Forelimb muscle (tissue), 1 donor: ENCODE measurements at regions not wholly inside any gene's neighbourhood (a gene's known extent, or its start where the extent isn't known, plus 50 kb on each side); places are given as distances from the start of the nearest gene placed in this dataset.
A peak's percentile ranks its signal among the peaks of the same experiment; 100 is the strongest.

Experiments used
- DNase-seq: peaks from one replicate; pipeline ENCODE4 v3.0.0-alpha.2; 2013; ENCODE audit warnings: low read depth

- DNase-seq: no peak
Observed at GRCh38 chr15:101590785-101591184, 61.4 kb downstream of the TM2D3 start.

- DNase-seq: no peak
Observed at GRCh38 chr15:101583284-101583683, 68.9 kb downstream of the TM2D3 start.

GRCh38 chr15:101580431-101580830 is 71.8 kb downstream of the TM2D3 start:
- peak; percentile 28 for DNase-seq

- DNase-seq: no peak
Observed at GRCh38 chr15:101579631-101580163, 72.5 kb downstream of the TM2D3 start.

DNA sequence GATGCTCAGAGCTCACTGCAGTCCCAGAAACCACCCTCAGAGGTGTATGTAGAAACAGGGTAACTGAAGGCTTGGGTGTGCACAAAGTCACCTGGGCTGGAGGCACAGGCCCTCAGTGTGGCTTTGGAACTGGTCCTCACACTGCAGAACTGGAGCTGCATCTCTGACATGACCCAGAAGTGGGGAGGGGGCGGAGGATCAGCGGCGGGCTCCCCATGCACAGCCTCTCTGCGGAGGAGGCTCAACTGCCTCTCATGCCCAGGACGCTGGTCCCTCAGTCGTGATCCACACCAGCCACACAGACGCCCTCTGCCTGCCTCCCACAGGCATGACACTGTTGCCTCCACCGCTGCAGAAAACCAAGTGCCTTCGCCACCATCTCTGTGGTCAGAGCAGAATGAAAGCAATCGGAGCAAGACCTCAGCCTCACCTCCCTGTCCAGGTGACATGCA is 73.7 kb downstream of the TM2D3 start:
- DNase-seq: no peak

DNA sequence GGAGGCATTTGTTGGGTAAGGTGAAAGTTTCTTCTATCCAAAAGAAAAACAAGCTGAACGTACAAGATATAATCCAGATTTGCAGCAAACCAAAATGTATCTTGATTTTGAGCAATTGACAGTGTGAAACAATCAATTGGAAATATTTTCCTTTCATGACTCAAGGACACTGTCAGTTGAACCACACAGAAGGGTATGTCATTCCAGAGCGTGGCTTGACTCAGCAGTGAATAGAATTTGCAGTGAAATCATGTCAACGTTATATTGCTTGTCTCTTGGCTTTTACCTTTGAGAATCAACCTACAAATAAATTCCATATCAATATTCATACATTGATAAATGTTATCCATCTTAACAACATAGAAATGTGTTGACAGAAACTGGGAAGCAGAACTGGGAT is 78.2 kb downstream of the TM2D3 start:
- DNase-seq: no peak

DNA sequence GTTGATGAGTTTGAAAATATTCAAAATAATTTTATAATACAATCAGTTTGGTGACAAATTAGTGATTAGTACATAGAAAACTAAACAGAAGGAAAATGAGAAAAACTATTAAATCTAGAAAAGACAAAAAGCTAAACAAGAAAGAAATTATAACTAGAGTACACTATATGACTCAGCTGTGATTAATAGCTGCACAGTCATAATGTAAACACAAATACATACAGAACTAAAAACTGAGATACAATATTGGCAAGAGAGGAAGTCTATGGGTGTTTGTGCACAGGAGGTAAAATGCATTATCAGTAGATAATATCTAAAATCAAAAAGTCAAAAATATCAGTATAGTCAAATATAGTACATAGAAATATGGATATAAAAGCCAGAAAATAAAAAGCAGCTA is 80.7 kb upstream of the PCSK6 start:
- DNase-seq: no peak

DNA sequence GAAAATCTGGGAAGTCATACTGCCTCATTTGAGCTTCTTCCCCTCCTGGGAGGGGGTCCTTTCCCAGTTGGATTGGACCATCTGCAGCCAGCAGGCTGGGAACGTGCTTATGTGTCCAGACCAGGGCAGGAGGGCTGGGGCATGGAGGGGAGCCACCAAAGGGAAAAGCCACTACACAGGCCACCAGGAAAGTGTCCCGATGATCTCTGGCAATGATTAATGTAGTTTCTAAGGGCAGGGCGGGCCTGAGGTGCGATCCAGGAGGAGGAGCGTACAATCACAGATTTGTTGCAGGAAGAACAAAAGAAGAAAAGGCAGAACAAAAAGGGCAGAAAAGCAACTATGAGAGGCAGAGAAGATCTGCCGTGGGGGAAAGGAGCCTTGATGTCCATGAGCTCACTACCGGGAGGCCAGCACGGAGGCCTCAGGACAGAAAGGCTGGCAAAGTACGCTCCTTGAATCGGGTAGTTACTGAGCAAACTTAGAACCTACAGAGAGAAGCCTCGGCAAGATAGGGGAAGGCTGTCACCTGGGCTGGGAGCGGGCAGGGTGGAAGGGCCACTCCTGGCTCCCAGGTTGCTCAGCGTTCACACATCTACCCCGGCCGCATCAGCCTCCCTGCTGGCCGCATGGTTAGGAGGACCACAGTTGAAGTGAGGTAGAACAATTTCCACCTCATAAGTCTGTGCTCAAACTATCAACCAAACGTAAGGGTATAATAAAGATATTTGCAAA is 79.5 kb upstream of the PCSK6 start:
- no peak for DNase-seq

DNA sequence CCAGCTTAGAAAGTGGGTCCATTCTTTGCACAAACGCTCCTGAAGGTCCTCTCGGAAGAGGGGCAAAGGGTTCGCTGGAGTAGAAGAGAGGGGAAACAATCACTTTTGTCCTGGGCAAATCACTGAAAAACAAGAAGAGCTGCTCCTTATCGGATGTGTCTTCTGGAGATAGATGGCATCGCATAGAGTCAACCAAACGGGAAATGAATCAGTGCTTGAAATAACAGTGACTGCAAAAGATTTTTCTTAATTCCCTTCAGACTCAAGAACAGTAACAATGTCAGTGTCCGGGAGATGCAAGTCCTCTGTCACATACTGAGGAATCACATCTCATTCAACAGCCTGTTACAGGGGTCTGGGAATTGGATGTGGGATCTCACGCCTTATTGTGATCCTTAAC is 78.8 kb upstream of the PCSK6 start:
- no peak for DNase-seq

GRCh38 chr15:101566748-101567488 is 77.4 kb upstream of the PCSK6 start:
- no peak for DNase-seq

GRCh38 chr15:101565377-101565776 is 75.9 kb upstream of the PCSK6 start:
- DNase-seq: no peak

GRCh38 chr15:101563176-101563796 is 73.8 kb upstream of the PCSK6 start:
- no peak for DNase-seq

DNA sequence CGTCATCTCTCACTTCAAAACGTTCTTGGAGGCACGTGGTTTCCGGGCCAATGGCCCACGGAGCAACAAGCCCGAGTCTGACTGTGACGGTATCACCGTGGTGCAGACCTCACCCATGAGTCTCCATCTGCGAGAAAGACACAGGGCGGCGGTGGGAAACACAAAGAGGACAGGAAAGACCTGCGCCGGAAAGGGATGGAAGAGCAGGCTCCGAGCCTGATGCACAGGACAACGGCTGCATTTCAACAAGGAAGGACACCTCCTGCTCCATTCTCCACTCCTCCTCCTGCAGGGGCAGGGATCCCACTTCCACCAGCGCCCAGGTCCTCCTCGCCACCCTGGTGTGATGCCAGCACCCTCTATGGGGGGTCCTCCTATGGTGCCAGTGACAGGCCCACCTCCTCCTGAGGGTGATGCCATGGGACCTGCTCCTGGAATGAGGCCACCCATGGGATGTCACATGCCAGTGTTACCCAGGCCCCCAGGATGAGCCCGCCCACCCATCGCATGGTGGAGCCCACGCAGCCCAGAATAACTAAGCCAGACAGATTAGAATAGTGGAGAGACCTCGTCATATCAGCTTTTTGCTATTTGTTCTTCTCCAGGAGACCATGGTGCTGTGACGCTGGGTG is 73.0 kb upstream of the PCSK6 start:
- no peak for DNase-seq

DNA sequence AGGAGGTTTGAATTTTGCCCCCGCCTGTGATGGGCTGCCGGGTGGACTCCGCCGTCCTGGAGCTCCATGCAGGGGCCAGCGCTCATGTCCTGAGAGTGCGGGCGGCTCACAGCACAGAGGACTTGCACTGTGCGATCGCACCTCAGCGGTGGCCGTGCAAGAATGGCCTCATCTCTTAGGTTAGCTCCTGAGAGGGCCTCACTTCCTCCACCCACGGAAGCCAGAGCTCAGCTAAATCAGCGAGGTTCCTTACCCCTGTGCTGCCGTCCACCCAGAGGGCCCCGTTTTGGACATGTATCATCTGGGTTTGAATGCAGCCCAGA is 72.0 kb upstream of the PCSK6 start:
- DNase-seq: no peak

DNA sequence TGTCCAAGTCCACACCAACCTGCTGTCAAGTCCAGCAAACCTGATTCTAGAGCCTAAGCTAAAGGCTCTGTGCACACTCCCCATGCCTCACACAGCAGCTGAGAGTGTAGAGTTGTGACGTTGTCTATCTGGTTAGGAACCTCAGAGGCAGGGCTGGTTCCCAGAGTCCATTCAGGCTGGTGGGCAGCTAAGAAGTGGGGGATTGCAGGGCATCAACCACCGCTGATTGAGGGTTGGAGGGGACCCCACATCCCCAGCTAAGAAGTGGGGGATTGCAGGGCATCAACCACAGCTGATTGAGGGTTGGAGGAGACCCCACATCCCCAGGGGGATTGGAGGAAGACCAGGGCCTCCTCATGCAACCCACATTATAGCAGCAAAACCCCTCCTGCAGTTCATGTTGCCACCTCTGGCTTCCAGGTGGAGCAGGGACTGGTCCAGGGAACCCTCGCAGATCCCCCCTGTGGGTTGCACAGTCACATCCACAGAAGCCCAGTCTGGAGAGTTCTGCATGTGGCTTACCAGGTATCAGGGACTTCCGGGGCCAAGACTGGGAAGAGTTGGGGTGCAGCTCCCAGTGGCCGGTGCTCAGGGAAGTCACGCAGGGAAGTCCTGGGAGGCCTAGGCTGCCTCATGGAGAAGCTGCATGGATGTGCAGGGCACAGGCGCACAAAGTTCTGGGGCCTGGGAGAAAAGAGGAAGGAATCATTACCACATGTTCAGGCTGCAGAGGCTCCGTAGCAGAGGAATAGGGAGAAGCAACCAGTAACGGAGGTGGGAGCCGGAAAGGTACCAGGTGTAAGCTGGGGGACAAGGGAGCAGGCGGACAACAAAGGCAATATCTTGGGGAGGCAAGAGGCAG is 71.4 kb upstream of the PCSK6 start:
- no peak for DNase-seq

DNA sequence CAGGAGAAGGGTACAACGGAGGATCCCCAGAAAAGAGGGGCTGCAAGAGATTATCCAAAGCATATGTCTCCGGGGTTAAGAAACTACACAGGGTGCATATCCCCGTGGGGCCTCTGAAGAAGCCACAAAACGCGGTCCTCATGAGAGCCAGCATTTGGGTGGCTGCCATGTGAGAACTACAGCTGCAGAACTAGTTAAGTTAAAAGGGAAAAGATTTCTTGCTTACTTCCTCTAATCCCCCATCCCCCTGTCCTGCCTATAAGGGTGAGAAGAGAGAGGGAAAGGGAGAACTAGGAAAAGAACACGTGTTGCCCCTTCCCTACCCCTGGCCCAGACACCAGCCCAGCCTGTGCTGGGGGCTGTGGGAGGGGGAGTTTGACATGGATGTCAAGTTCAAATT is 70.4 kb upstream of the PCSK6 start:
- DNase-seq: no peak

DNA sequence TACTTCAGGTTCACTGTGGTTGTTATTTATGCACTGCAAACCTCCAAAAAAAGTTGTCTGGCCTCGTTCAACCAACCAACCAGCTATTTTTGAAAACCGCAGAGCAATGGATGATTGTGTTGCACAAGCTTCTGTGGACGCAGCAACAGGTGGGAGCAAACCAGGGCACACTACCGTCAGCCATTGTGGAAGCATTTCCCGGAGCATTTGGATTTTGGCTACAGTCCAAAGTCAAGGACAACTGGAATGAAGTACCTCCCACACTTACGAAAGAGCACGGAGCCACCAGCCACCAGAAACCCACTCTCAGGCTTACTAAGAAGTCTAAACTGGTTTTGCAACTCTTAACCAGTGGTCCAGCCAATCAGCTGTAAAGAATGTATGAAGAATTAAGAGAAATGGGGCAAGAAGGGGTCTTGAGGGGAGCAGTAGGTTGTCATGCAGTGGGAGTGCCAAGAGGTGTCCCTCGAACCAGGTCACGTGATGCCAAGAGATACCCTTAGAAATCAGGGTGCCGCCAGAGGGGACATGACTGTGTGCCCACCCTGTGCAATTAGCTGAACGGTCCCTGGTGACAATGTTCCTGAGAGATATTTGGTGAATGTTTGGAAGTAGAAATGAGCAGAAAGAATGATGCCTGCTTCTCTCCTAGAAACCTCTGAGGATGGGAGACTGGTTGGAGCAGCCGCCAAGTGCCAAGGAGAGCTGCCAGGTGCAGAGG is 68.9 kb upstream of the PCSK6 start:
- no peak for DNase-seq

DNA sequence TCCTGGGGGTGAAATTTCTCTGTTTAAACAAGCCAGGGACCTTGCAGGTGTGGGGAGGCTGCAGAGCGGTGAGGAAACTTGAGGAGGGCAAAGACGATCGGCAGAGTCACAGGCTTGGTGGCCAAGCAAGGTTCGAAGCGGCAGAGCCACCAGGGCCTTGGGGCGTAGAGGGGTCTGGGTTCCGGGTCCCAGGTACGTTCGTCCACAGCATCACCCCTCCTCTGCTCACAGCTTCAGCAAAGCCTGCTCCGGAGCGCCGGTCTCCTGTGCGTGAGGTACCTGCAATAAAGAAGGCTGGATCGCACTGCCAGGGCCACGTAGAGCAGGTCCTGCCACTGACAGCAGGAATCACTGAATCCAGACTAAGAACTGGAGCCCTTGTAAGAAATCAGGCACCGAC is 66.8 kb upstream of the PCSK6 start:
- no peak for DNase-seq

DNA sequence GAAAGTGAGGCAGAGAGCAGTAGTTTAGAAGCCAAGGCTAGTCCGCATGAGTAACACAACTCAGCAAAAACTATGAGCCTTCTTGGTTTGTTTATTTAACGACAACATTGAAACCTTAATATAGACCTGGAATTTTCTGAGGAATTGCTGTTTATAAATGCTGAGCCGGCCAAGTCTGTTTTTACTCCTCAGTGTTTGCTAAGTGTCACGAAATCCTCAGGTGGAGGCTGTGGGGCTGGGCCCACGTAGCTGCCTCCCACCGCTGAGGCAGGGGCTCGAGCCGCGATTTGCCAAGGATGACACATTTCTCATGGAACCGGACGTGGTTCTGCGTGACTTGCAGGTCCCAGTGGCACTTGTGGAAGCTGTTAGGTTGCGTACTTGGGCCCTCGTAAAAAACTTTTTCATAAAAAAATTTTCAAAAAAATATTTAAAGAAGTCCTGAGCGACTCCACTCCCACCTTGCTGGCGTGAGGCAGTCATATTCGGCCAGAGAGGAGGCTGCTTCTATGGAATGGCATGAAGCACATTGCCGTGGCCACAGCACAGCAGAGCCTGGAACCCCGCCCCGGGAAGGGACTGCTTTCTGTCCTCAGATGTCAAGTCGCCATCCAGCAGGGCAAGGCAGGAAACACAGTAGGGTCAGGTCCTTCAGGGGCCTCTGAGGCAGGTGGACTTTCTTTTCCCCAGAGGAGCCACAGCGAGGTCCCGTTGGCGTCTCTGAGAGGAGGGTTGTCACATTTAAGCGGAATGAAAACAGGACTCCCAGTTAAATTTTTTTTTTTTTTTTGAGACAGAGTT is 64.8 kb upstream of the PCSK6 start:
- DNase-seq: no peak
